H9 (cell line): ENCODE measurements at regions not wholly inside any gene's neighbourhood (a gene's known extent, or its start where the extent isn't known, plus 50 kb on each side); places are given as distances from the start of the nearest gene placed in this dataset.

Experiments used
- DNase-seq: peaks from one replicate; pipeline ENCODE4 v3.0.0-alpha.2; 2017
- H2AFZ ChIP-seq: one replicate; pipeline ENCODE4 v1.6.1; 2013; ENCODE audit warnings: mild to moderate bottlenecking, low read length, control low read depth, moderate library complexity
- H2AK5ac ChIP-seq: 2 replicates; pipeline ENCODE4 v1.6.1; 2013; ENCODE audit warnings: low read length, control low read depth, mixed read lengths; ENCODE audit not compliant: insufficient read length
- H2BK120ac ChIP-seq: one replicate; pipeline ENCODE4 v1.6.1; 2013; ENCODE audit warnings: low read depth, mild to moderate bottlenecking, low read length, control low read depth, inconsistent platforms; ENCODE audit not compliant: poor library complexity, severe bottlenecking
- H2BK12ac ChIP-seq: 2 replicates; pipeline ENCODE4 v1.6.1; 2013; ENCODE audit warnings: low read length, control low read depth, mixed read lengths, low read depth; ENCODE audit not compliant: insufficient read length
- H2BK15ac ChIP-seq: 2 replicates; pipeline ENCODE4 v1.6.1; 2013; ENCODE audit warnings: low read depth, low read length, control low read depth
- H2BK20ac ChIP-seq: one replicate; pipeline ENCODE4 v1.6.1; 2013; ENCODE audit warnings: low read depth, mild to moderate bottlenecking, low read length, control low read depth, inconsistent platforms; ENCODE audit not compliant: poor library complexity, severe bottlenecking
- H2BK5ac ChIP-seq: 2 replicates; pipeline ENCODE4 v1.6.1; 2013; ENCODE audit warnings: low read length, control low read depth, mixed read lengths; ENCODE audit not compliant: insufficient read length
- H3K14ac ChIP-seq: 2 replicates; pipeline ENCODE4 v1.6.1; 2013; ENCODE audit warnings: low read length, control low read depth; ENCODE audit not compliant: insufficient read depth
- H3K18ac ChIP-seq: 2 replicates; pipeline ENCODE4 v1.6.1; 2013; ENCODE audit warnings: low read depth, mild to moderate bottlenecking, mixed read lengths, low read length, control low read depth; ENCODE audit not compliant: insufficient read length
- H3K23ac ChIP-seq: 2 replicates; pipeline ENCODE4 v1.6.1; 2013; ENCODE audit warnings: low read length, control low read depth, mixed read lengths, low read depth; ENCODE audit not compliant: insufficient read length
- H3K23me2 ChIP-seq: 2 replicates; pipeline ENCODE4 v1.6.1; 2013; ENCODE audit warnings: low read depth, mild to moderate bottlenecking, mixed read lengths, low read length, control low read depth; ENCODE audit not compliant: insufficient read length, poor library complexity, severe bottlenecking
- H3K27ac ChIP-seq: 2 replicates; pipeline ENCODE4 v1.5.1; 2013; ENCODE audit warnings: low read length, control low read depth, mixed read lengths, low read depth; ENCODE audit not compliant: insufficient read length
- H3K27me3 ChIP-seq: 2 replicates; pipeline ENCODE4 v1.6.1; 2013; ENCODE audit warnings: low read length, control low read depth, inconsistent platforms; ENCODE audit not compliant: insufficient read depth
- H3K4ac ChIP-seq: 2 replicates; pipeline ENCODE4 v1.6.1; 2013; ENCODE audit warnings: low read depth, mild to moderate bottlenecking, control low read depth, inconsistent platforms, low read length, moderate library complexity
- H3K4me1 ChIP-seq: 2 replicates; pipeline ENCODE4 v1.6.1; 2013; ENCODE audit warnings: low read length, control low read depth, inconsistent platforms; ENCODE audit not compliant: insufficient read depth
- H3K4me2 ChIP-seq: 2 replicates; pipeline ENCODE4 v1.6.1; 2013; ENCODE audit warnings: low read length, control low read depth, mixed read lengths; ENCODE audit not compliant: insufficient read length, insufficient read depth
- H3K56ac ChIP-seq: 2 replicates; pipeline ENCODE4 v1.6.1; 2013; ENCODE audit warnings: low read depth, mild to moderate bottlenecking, mixed read lengths, low read length, control low read depth; ENCODE audit not compliant: insufficient read length
- H3K79me1 ChIP-seq: 2 replicates; pipeline ENCODE4 v1.6.1; 2013; ENCODE audit warnings: low read depth, mild to moderate bottlenecking, moderate library complexity, low read length, control low read depth, inconsistent platforms; ENCODE audit not compliant: insufficient read depth, poor library complexity, severe bottlenecking
- H3K79me2 ChIP-seq: 2 replicates; pipeline ENCODE4 v1.6.1; 2013; ENCODE audit warnings: low read length, control low read depth, inconsistent platforms; ENCODE audit not compliant: insufficient read depth
- H3K9ac ChIP-seq: 2 replicates; pipeline ENCODE4 v1.6.1; 2013; ENCODE audit warnings: low read length, control low read depth, mixed read lengths; ENCODE audit not compliant: insufficient read length; ENCODE audit errors: extremely low read depth
- H3K9me3 ChIP-seq: one replicate; pipeline ENCODE4 v1.6.1; 2013; ENCODE audit warnings: low read depth, low read length, inconsistent platforms; ENCODE audit not compliant: control insufficient read depth
- H3T11ph ChIP-seq: one replicate; pipeline ENCODE4 v1.6.1; 2013; ENCODE audit warnings: mild to moderate bottlenecking, low read length, control low read depth, inconsistent platforms
- H4K20me1 ChIP-seq: one replicate; pipeline ENCODE4 v1.6.1; 2013; ENCODE audit not compliant: control insufficient read depth, insufficient read length, insufficient read depth
- H4K5ac ChIP-seq: 2 replicates; pipeline ENCODE4 v1.6.1; 2013; ENCODE audit warnings: low read depth, mild to moderate bottlenecking, mixed read lengths, low read length, control low read depth; ENCODE audit not compliant: insufficient read length
- H4K8ac ChIP-seq: replicated peaks from 2 replicates; pipeline ENCODE4 v1.6.1; 2013; ENCODE audit warnings: low read length, control low read depth, mixed read lengths, low read depth; ENCODE audit not compliant: insufficient read length
- H4K91ac ChIP-seq: 2 replicates; pipeline ENCODE4 v1.6.1; 2013; ENCODE audit warnings: low read depth, mild to moderate bottlenecking, moderate library complexity, mixed read lengths, low read length, control low read depth; ENCODE audit not compliant: insufficient read length
- H3K27ac Mint-ChIP-seq, 3 experiments: 2 replicates in 2 of 3; 3 replicates in 1 of 3; pipeline ENCODE4 v1.8.0; 2020 to 2021; ENCODE audit warnings: mixed read lengths in 3 of 3, mild to moderate bottlenecking in 1 of 3, moderate library complexity in 1 of 3
- H3K27me3 Mint-ChIP-seq: 2 replicates; pipeline ENCODE4 v1.8.0; 2021; ENCODE audit warnings: low read depth, mild to moderate bottlenecking, moderate library complexity, mixed read lengths
- H3K36me3 Mint-ChIP-seq, 3 experiments: 2 replicates in 2 of 3; 3 replicates in 1 of 3; pipeline ENCODE4 v1.8.0; 2020 to 2021; ENCODE audit warnings: low read depth in 3 of 3, mixed read lengths in 3 of 3; ENCODE audit not compliant: insufficient read depth in 1 of 3
- H3K4me1 Mint-ChIP-seq, 2 experiments: 2 replicates each; pipeline ENCODE4 v1.8.0; 2020; ENCODE audit warnings: mixed read lengths in 2 of 2
- H3K4me3 Mint-ChIP-seq, 2 experiments: 2 replicates in 1 of 2; 3 replicates in 1 of 2; pipeline ENCODE4 v1.8.0; 2020 to 2021; ENCODE audit warnings: mild to moderate bottlenecking in 2 of 2, mixed read lengths in 2 of 2, moderate library complexity in 1 of 2
- H3K9me3 Mint-ChIP-seq, 2 experiments: 2 replicates in 1 of 2; 3 replicates in 1 of 2; pipeline ENCODE4 v1.8.0; 2020; ENCODE audit warnings: mild to moderate bottlenecking in 2 of 2, mixed read lengths in 2 of 2, moderate library complexity in 1 of 2
- CTCF ChIP-seq: fragments of 200-600 bp; sonication (generic); conservative IDR thresholded peaks from 3 replicates; pipeline ENCODE4 v1.8.0; 2021; ENCODE audit warnings: antibody characterized with exemption, mild to moderate bottlenecking
- WGBS: extraction: QIAGEN DNeasy Blood & Tissue Kit; methylation state at CpG from one replicate; pipeline ENCODE4 v1.1.7; 2013; ENCODE audit warnings: missing lambda C conversion rate, low lambda C conversion rate, mixed read lengths; ENCODE audit not compliant: insufficient read length; ENCODE audit errors: extremely low coverage; 5-methylcytosine and 5-hydroxymethylcytosine counted together

GRCh38 chr2:48043746-48044145 is 137.4 kb upstream of the FBXO11 start:
- H2AFZ ChIP-seq, result no peak overlapping the region
- no peaks in the 10 kb centered on the region for H3K27me3 ChIP-seq
- H3K79me1 ChIP-seq, result no peaks in the 10 kb centered on the region
- no peak overlapping the region for H3K4ac ChIP-seq
- no peak for TF ChIP-seq CTCF
- H3K14ac ChIP-seq, result no peak overlapping the region
- H3K23ac ChIP-seq, result no peak overlapping the region
- no peak overlapping the region for H3K9ac ChIP-seq
- H3K9me3 ChIP-seq, result no peaks in the 10 kb centered on the region
- no peak overlapping the region for H3K56ac ChIP-seq
- H3K27ac ChIP-seq, result no peak overlapping the region
- no peaks in the 10 kb centered on the region for H3K36me3 Mint-ChIP-seq
- H4K5ac ChIP-seq, result no peak overlapping the region
- no peak overlapping the region for H3K27ac Mint-ChIP-seq
- H3K4me2 ChIP-seq, result no peak overlapping the region
- no peak overlapping the region for H2BK120ac ChIP-seq
- H3K4me1 ChIP-seq, result peaks cover 4% of the 10 kb centered on the region; the same call in 1 of the 2 replicates
- no CpG with 5 or more reads among the region's 3 CpGs for WGBS
- H3K23me2 ChIP-seq, result no peaks in the 10 kb centered on the region
- peaks cover 15 to 23% of the 10 kb centered on the region in 2 experiments for H3K4me1 Mint-ChIP-seq
- no peak for DNase-seq
- H2BK15ac ChIP-seq, result no peak overlapping the region
- no peak overlapping the region for H2BK5ac ChIP-seq
- H3K18ac ChIP-seq, result no peak overlapping the region
- no peak overlapping the region for H4K91ac ChIP-seq
- H3K9me3 Mint-ChIP-seq, result no peaks in the 10 kb centered on the region; a peak in 2 of 5 replicates
- no peak overlapping the region for H3T11ph ChIP-seq
- no peaks in the 10 kb centered on the region for H3K79me2 ChIP-seq
- H3K4me3 Mint-ChIP-seq, result no peak overlapping the region
- no peak overlapping the region for H2AK5ac ChIP-seq
- no peak overlapping the region for H2BK20ac ChIP-seq
- H4K8ac ChIP-seq, result no peak overlapping the region
- H2BK12ac ChIP-seq, result no peak overlapping the region
- H4K20me1 ChIP-seq, result no peaks in the 10 kb centered on the region
- H3K27me3 Mint-ChIP-seq, result no peaks in the 10 kb centered on the region; the same call in 1 of the 2 replicates
